HG02798 (cell line): ENCODE measurements at regions not wholly inside any gene's neighbourhood (a gene's known extent, or its start where the extent isn't known, plus 50 kb on each side); places are given as distances from the start of the nearest gene placed in this dataset.

Experiments
- ATAC-seq: cut with Tn5 transposase; IDR thresholded peaks from one replicate; pipeline ENCODE4 v1.9.1; 2021; ENCODE audit warnings: mild to moderate bottlenecking; ENCODE audit not compliant: unreplicated experiment, poor library complexity

DNA sequence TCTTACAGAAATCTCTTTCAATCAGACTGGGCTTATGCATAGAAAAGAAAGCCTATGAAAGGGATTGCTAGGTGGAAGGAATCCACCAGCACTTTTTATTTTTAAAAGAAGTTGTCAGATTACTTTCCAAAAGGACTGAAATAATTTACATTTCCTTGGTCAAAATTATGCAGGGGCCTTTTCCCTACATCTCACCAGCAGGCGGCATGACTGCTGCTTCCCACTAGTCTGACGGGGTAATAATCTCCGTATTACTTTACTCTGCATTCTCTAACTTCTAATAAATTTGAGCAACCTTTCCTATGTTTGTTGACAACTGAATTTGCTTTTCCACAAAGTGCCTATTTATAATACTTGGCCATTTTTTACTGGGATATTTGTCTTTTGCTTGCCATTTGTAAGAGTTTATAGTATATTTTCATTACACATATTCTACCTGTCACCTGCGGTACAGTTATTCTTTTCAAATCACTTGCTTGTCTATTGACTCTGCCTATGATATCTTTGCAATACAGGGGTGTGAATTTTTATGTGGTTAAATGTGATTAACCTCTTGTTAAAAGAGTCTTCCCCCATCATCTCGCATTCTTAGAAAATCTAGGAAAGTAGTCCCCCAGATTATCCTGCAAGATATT is 51.9 kb upstream of the USP47 start:
- ATAC-seq, result no peak

DNA sequence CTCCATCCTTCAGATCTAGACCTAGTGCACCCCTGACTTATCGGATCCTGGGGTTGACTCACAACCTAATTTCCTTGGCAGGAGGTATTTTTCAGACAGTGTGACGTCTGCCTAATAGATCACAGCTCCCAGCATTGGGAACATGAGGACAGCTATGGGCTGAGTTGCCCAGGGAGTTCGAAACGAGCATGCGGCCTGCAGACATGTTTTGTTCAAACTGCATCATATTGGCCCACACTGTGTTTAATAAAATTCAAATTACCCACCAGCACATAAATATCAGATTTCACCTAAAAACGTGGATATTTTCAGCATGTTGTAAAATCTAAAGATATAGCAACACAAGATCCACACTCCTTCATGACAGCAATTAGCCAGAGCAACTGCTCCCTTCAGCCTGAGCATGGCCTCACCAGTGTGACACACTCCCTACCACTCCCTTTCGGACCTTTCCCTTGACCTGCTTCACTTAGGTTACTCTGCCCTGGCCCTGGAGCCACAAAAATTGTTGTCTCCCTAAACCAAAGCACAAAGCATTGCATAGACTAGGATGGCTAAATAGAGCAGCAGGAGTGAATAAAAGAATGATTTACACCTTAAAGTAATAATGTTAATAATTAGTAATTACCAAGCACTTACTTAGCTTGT is 53.6 kb upstream of the USP47 start:
- ATAC-seq, result no peak

DNA sequence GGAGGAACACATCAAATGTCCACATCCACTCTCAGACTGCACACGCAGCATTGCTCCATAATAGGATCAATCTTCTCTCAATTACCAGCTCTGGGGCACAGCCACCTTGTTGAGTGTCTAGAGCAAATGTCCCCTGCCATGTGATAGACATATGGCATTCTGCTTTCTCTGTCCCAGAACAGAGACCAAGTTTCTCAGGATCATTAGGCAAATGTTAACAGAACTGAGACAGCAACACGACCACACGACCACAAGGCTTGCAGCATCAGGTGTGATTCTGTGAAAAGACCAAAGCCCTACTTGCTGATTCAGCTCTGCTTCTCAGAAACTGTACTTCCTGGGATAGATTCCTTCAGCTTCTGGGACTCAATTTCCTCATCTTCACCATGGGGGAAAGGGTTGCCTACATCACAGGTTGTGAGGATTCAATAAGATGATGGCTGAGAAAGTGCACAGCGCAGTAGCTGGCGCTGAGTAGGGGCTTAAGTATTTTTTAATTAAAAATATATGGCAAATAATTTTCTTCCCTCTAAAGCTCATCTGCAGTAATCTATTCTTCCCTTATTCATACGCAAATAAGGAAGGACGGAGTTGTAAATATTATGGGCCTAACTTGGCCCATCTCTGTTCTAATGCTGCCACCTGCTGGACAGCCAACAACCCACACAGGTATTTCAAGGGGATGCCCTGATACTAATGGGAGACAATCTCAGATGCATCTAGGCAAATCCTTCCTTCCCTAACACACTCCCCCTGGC is 54.3 kb upstream of the USP47 start:
- ATAC-seq, result peak; percentile 75

- ATAC-seq, result no peak
Observed at GRCh38 chr11:11786771-11787170, 55.0 kb upstream of the USP47 start.

GRCh38 chr11:11786234-11786633 is 55.5 kb upstream of the USP47 start:
- ATAC-seq, result no peak

DNA sequence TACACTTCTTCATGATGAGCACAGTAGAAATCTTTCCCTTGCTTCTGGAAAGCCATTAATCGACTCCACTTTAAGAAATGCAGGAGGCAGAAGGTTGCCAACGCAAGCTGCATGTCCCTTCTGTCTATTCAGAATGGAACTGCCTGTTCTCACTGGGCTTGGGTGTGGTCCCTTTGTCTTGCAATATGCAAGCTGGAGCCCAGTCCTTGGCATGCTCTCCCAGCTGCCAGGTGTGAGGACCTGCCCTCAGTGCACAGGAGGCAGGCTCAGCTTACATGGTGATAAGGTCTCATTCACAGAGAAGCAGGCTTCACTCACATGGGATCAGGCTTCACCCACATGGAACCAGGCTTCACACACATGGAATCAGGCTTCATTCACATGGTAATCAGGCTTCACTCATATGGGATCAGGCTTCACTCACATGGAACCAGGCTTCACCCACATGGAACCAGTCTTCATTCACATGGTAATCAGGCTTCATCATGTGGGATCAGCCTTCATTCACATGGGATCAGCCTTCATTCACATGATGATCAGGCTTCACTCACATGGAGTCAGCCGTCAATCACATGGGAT is 59.2 kb upstream of the USP47 start:
- ATAC-seq, result no peak

GRCh38 chr11:11780858-11781257 is 60.9 kb upstream of the USP47 start:
- no peak for ATAC-seq

GRCh38 chr11:11779975-11780374 is 61.8 kb upstream of the USP47 start:
- no peak for ATAC-seq

- no peak for ATAC-seq
Observed at GRCh38 chr11:11777897-11778296, 63.9 kb upstream of the USP47 start.

- no peak for ATAC-seq
Observed at GRCh38 chr11:11776714-11777113, 65.1 kb upstream of the USP47 start.

DNA sequence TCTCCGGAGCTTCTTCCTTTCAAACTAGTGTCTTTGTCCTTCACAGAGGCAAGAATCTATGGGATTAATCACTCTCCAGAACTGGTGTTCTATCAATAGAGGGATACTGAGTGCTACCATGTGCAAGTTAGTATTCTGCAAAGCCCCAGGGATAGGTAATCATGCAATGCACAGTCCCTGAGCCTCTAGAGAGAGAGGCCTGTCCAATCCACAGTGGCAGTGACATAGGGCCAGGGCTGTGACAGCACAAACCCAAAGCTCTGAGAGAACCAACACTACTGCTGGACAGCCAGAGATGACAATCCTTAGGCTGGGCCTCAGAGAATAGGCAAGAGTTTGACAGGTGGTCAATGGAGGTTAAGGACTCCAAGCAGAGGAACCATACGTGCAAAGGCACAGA is 66.8 kb upstream of the USP47 start:
- ATAC-seq, result no peak

DNA sequence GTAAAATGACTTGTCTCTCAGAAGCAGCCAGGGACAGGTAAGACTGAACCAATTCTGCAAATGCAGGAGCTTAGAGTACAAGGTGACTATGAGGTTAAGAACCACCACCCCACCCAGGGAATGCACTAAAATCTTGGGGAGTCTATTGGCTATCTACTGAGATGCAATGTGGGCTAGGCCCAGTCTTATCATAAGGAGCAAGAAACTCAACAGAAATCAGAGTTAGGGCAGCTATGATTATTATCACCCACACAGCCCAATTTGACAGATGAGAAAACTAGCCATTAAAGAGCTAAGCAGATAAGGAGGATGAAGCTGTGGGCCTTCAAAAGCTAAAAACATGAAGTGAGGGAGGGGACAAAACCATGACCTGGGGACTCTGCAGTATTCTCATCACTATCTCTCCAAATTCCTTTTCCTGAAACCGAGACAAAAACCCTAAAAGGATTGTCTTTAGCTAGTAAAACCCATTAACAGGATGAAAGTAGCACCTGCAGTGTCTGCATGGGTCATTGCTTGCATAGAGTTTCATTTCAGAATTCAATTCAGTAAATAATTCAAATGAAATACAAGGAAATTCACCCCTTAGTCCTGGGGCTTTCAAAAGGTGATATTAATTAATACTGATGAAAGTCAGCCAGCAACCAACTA is 68.8 kb upstream of the USP47 start:
- ATAC-seq, result no peak

- ATAC-seq, result no peak
Observed at GRCh38 chr11:11770921-11771486, 70.8 kb upstream of the USP47 start.

DNA sequence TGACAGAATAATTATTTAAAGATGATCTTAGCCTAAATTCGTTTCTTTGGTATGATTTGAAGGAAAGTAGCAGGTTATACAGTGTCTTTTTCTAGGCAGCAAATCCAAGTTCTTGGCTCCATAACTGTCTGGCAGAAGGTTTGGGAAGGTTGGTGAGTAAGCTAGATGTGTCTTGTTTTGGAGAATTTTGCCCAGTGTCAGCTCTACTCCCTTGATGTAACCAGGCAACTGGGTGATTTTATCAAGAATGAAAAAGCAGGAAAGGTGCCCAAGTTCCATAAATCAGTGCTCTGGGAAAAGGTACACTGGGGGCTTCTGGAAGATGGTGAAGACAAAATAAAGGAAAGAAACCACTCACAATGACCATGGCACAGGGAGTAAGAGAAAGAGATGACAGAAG is 71.5 kb upstream of the USP47 start:
- no peak for ATAC-seq

DNA sequence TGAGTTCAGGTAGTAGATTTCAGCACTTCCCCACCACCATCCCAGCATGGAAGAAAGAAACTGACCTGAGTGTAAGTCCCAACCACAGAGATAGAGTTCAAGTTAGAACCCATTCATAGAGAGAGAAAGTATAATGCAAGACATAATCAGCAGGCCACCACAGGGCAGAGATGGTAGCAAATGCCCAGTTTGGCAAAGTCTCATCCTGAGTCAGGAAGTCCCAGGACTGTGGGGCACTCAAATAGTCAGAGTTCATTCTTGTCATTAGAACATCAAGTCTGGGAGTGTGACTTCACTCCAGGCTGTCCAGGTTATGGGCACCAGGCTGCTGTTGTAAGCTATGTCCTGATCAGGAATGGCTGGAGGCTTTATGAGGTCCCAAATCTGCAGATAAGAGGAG is 72.0 kb upstream of the USP47 start:
- no peak for ATAC-seq

DNA sequence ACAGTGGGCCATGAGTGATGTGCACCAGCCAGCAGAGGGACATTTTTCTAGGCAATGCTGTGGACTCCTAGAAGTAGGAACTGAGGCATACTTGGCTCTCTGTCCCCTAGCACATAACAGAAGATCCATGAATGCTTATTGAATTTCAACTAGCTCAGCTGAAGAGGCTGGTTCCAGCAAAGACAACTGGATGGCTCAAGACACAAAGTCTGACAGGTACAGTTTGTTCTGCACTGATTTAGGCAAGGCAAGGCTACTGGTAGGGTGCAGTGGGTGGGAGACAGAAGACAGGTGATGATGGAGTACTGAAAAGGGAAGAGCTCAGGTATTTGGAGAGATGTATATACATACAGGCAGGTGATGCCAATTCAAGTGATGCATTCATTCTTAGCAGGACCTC is 72.4 kb upstream of the USP47 start:
- ATAC-seq, result no peak

GRCh38 chr11:11764423-11764803 is 77.4 kb upstream of the USP47 start:
- ATAC-seq, result no peak

DNA sequence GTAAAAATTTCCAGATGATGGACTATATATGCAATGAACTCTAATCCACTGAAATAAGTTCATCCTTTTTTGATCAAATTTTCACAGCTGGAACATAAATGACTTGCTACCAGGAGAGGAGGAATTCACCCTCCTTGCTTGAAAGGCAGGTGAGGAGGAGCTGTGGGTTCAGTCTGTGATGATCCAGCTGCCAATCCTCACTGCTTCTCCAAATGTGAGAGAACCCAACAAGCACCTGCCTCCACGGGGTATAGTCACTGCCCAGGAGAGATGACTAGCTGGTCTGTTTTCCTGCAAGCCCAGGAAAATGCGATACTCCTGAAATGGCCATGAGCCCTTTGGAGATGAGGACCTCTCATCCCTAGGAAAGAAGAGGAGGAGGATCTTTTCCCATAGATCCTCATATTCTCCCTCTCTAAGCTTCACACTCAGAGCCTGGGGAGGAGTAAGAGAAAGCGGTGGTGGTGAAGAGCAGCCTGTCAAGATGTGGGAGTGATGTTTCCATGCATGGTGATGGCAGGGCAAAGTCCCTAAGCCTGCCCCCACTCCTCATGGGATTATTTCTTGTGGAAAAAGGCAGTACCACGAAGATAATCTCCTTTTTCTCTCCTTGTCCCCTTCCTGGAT is 77.9 kb upstream of the USP47 start:
- ATAC-seq, result no peak

DNA sequence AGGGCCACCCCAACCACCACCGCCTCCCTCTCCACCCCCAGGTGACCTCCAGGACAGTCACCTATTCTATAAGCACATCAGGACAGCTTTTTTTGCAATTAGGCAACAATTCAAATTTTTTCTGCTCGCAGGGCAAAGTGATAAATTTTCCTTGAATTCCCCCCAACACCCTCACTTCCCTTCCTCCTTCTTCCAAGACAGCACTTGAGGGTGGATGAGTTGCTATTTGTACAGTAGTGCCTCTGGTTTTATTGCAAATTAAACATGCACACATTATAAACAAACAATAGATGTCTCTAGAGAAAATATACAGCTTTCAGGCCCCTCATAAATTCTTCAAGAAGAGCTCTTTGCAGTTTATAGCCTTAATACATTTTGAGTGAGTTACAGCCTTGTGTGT is 80.9 kb upstream of the USP47 start:
- ATAC-seq, result no peak

DNA sequence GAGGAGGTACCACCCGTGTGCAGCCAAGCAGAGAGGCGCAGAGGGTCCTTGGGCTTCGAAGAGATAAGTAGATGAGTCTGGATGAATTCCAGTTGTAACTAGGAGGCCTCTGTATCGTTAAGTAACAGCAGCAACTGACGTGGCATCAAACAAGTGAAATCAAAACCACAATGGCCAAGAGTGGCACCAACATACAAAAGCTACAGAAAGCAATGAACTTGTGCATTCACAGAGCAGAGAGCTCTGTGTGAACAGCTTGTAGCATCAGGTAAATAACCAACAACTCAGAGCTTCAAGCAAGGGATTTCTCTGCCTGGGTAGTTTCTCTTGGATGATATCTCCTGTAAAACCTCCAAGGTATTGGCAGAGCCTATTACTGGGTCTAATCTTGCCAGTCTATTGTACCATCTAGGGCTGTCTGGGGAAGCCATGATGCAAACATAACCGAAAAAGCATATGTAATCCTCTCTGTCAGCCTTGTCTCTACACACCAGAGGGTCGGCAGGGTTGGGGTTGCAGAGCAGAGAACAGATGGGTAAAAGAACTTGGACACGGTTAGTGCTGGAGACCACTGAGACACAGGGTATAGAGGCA is 83.1 kb upstream of the USP47 start:
- no peak for ATAC-seq
